ENCODE measurements at regions not wholly inside any gene's neighbourhood (a gene's known extent, or its start where the extent isn't known, plus 50 kb on each side); places are given as distances from the start of the nearest gene placed in this dataset.
A peak's percentile ranks its signal among the peaks of the same experiment; 100 is the strongest.

DNA sequence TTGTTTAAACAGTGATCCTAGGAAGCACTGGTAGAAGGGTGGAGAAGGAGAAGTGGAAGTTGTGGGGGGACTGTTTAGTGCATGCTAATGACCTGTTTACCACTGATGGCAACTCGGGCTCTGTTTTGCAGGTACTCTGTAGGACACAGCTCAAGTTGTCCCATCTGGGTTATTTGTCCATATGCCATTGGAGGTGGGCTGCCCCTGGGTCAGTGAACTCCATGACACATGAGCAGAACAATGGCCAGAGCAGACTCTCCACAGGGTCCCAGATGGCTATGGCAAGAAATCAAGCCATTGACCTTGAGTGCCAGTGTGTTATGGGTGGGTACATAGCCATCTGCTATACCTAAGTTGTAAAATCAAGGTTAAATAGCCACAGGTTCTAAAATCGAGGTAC lies 175.9 kb downstream of the GAS1 start:
- Mint-ChIP-seq H3K27ac (no peak overlapping the region), H3K36me3 (ENCODE audit: low read depth) (no peaks in the 10 kb centered on the region), H3K27me3 (ENCODE audit: low read depth, poor library complexity) (no peaks in the 10 kb centered on the region), H3K4me3 (no peak overlapping the region), H3K4me1 (peaks cover 36% of the 10 kb centered on the region), H3K9me3 (peaks cover 7% of the 10 kb centered on the region)
- no peak for DNase-seq
- TF ChIP-seq, protein P1, sequence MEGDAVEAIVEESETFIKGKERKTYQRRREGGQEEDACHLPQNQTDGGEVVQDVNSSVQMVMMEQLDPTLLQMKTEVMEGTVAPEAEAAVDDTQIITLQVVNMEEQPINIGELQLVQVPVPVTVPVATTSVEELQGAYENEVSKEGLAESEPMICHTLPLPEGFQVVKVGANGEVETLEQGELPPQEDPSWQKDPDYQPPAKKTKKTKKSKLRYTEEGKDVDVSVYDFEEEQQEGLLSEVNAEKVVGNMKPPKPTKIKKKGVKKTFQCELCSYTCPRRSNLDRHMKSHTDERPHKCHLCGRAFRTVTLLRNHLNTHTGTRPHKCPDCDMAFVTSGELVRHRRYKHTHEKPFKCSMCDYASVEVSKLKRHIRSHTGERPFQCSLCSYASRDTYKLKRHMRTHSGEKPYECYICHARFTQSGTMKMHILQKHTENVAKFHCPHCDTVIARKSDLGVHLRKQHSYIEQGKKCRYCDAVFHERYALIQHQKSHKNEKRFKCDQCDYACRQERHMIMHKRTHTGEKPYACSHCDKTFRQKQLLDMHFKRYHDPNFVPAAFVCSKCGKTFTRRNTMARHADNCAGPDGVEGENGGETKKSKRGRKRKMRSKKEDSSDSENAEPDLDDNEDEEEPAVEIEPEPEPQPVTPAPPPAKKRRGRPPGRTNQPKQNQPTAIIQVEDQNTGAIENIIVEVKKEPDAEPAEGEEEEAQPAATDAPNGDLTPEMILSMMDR (IDR thresholded peaks at IDR 0.05) = no peak

- Mint-ChIP-seq H3K36me3 (ENCODE audit: low read depth) (no peaks in the 10 kb centered on the region), H3K4me1 (peaks cover 24% of the 10 kb centered on the region), H3K9me3 (peaks cover 9% of the 10 kb centered on the region), H3K4me3 (no peak overlapping the region), H3K27ac (no peak overlapping the region), H3K27me3 (ENCODE audit: low read depth, poor library complexity) (no peaks in the 10 kb centered on the region)
- TF ChIP-seq, protein P1 (IDR thresholded peaks at IDR 0.05) = no peak
- no peak for DNase-seq
Observed at GRCh38 chr9:86768709-86769108, 178.6 kb downstream of the GAS1 start.

- TF ChIP-seq, protein P1 (IDR thresholded peaks at IDR 0.05) = no peak
- H3K4me1 Mint-ChIP-seq = peaks cover 17% of the 10 kb centered on the region
- DNase-seq = no peak
- H3K9me3 Mint-ChIP-seq = peaks cover 16% of the 10 kb centered on the region
- H3K27ac Mint-ChIP-seq = no peak overlapping the region
- H3K4me3 Mint-ChIP-seq = no peak overlapping the region
- H3K27me3 Mint-ChIP-seq (ENCODE audit: low read depth, poor library complexity) = no peaks in the 10 kb centered on the region
- no peaks in the 10 kb centered on the region for H3K36me3 Mint-ChIP-seq (ENCODE audit: low read depth)
Observed at GRCh38 chr9:86768020-86768419, 179.3 kb downstream of the GAS1 start.

GRCh38 chr9:86767373-86767772 lies 179.9 kb downstream of the GAS1 start:
- TF ChIP-seq, protein P1 (IDR thresholded peaks at IDR 0.05) = no peak
- H3K4me3 Mint-ChIP-seq = no peak overlapping the region
- H3K27me3 Mint-ChIP-seq (ENCODE audit: low read depth, poor library complexity) = no peaks in the 10 kb centered on the region
- DNase-seq = no peak
- H3K4me1 Mint-ChIP-seq = peaks cover 11% of the 10 kb centered on the region
- peaks cover 16% of the 10 kb centered on the region for H3K9me3 Mint-ChIP-seq
- no peak overlapping the region for H3K27ac Mint-ChIP-seq
- no peaks in the 10 kb centered on the region for H3K36me3 Mint-ChIP-seq (ENCODE audit: low read depth)

- no peaks in the 10 kb centered on the region for H3K27me3 Mint-ChIP-seq (ENCODE audit: low read depth, poor library complexity)
- peak overlapping the region; percentile 32 for H3K27ac Mint-ChIP-seq
- no peak overlapping the region for H3K4me3 Mint-ChIP-seq
- DNase-seq = no peak
- TF ChIP-seq, protein P1 (IDR thresholded peaks at IDR 0.05) = no peak
- H3K4me1 Mint-ChIP-seq = peaks cover 7% of the 10 kb centered on the region
- peaks cover 16% of the 10 kb centered on the region for H3K9me3 Mint-ChIP-seq
- H3K36me3 Mint-ChIP-seq (ENCODE audit: low read depth) = no peaks in the 10 kb centered on the region
Observed at GRCh38 chr9:86766912-86767311, 180.4 kb downstream of the GAS1 start.

DNA sequence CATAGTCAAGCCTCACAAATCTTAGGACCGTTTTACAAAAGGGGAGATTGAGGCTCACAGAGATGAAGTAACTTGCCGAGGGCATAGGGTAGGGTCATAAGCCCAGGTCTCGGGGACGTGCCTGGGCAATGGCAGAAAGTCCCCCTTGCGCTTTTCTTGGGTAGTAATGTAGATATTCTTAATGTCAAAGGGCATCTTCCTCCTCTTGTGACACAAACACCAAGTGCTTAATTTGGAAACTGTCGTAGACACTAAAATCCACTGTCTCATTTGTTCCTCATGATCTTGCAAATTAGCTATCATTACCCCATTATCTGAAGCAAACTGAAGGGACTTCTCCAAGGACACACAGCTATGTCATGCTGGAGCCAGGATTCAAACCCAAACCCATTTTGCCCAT lies 180.8 kb downstream of the GAS1 start:
- H3K36me3 Mint-ChIP-seq (ENCODE audit: low read depth) = no peaks in the 10 kb centered on the region
- H3K27me3 Mint-ChIP-seq (ENCODE audit: low read depth, poor library complexity) = no peaks in the 10 kb centered on the region
- H3K4me1 Mint-ChIP-seq = peaks cover 6% of the 10 kb centered on the region
- H3K27ac Mint-ChIP-seq = peak overlapping the region; percentile 32
- TF ChIP-seq, protein P1 (IDR thresholded peaks at IDR 0.05) = no peak
- H3K4me3 Mint-ChIP-seq = no peak overlapping the region
- peaks cover 16% of the 10 kb centered on the region for H3K9me3 Mint-ChIP-seq
- DNase-seq = no peak

Data from nephron progenitor cell (in vitro differentiated cells).